ACC112 (cell line): ENCODE measurements at regions not wholly inside any gene's neighbourhood (a gene's known extent, or its start where the extent isn't known, plus 50 kb on each side); places are given as distances from the start of the nearest gene placed in this dataset.

Experiments used
- H2AFZ ChIP-seq: fragments of 200-600 bp; sonication (generic); one replicate; pipeline ENCODE4 v1.6.0; 2017; ENCODE audit warnings: antibody characterized with exemption, low read length; ENCODE audit not compliant: unreplicated experiment
- H3K27ac ChIP-seq: fragments of 200-600 bp; sonication (generic); 2 replicates; pipeline ENCODE4 v1.5.1; 2014; ENCODE audit warnings: low read depth, mild to moderate bottlenecking, antibody characterized with exemption, low read length, moderate library complexity
- H3K27me3 ChIP-seq: fragments of 200-600 bp; sonication (generic); 2 replicates; pipeline ENCODE4 v1.6.1; 2014; ENCODE audit warnings: mild to moderate bottlenecking, antibody characterized with exemption, low read length, moderate library complexity, mixed read lengths; ENCODE audit not compliant: insufficient read depth
- H3K36me3 ChIP-seq: fragments of 200-600 bp; sonication (generic); 2 replicates; pipeline ENCODE4 v1.6.1; 2016; ENCODE audit warnings: mild to moderate bottlenecking, antibody characterized with exemption, low read length, moderate library complexity, mixed read lengths; ENCODE audit not compliant: insufficient read depth
- H3K4me1 ChIP-seq: fragments of 200-600 bp; sonication (generic); one replicate; pipeline ENCODE4 v1.6.1; 2016; ENCODE audit warnings: low read length, mixed read lengths; ENCODE audit not compliant: insufficient read depth, unreplicated experiment, control insufficient read depth
- H3K4me3 ChIP-seq: fragments of 200-600 bp; sonication (generic); 2 replicates; pipeline ENCODE4 v1.5.1; 2014; ENCODE audit warnings: mild to moderate bottlenecking, low read depth, low read length
- H3K79me2 ChIP-seq: fragments of 200-600 bp; sonication (generic); one replicate; pipeline ENCODE4 v1.6.0; 2016; ENCODE audit warnings: low read length; ENCODE audit not compliant: control insufficient read depth, unreplicated experiment, insufficient read depth

GRCh38 chr5:171682801-171683200 is 102.8 kb upstream of the SMIM23 start:
- H3K4me1 ChIP-seq, result no peaks in the 10 kb centered on the region
- no peaks in the 10 kb centered on the region for H3K36me3 ChIP-seq

GRCh38 chr5:171684169-171684568 is 101.4 kb upstream of the SMIM23 start:
- H2AFZ ChIP-seq, result no peak overlapping the region
- no peaks in the 10 kb centered on the region for H3K4me1 ChIP-seq
- no peak overlapping the region for H3K4me3 ChIP-seq
- H3K79me2 ChIP-seq, result no peaks in the 10 kb centered on the region
- peaks cover 31% of the 10 kb centered on the region for H3K27me3 ChIP-seq
- H3K27ac ChIP-seq, result no peak overlapping the region
- no peaks in the 10 kb centered on the region for H3K36me3 ChIP-seq

More at GRCh38 chr5:171682801-171683200, 102.8 kb upstream of the SMIM23 start:
- peaks cover 43% of the 10 kb centered on the region for H3K27me3 ChIP-seq
- no peaks in the 10 kb centered on the region for H3K79me2 ChIP-seq
- no peak overlapping the region for H3K27ac ChIP-seq
- no peak overlapping the region for H3K4me3 ChIP-seq
- H2AFZ ChIP-seq, result no peak overlapping the region

- Histone ChIP-seq H2AFZ (no peak overlapping the region), H3K27me3 (peaks cover 11% of the 10 kb centered on the region; the same call in 1 of the 2 replicates), H3K79me2 (no peaks in the 10 kb centered on the region), H3K27ac (no peak overlapping the region), H3K4me3 (no peak overlapping the region), H3K4me1 (no peaks in the 10 kb centered on the region), H3K36me3 (no peaks in the 10 kb centered on the region)
Measured at GRCh38 chr5:171688696-171689495, 96.7 kb upstream of the SMIM23 start.

- no peak overlapping the region for H3K27ac ChIP-seq
- no peaks in the 10 kb centered on the region for H3K79me2 ChIP-seq
- no peaks in the 10 kb centered on the region for H3K36me3 ChIP-seq
- H3K27me3 ChIP-seq, result peaks cover 17% of the 10 kb centered on the region; the same call in 1 of the 2 replicates
- no peak overlapping the region for H3K4me3 ChIP-seq
- no peaks in the 10 kb centered on the region for H3K4me1 ChIP-seq
- H2AFZ ChIP-seq, result no peak overlapping the region
Measured at GRCh38 chr5:171689853-171690417, 95.7 kb upstream of the SMIM23 start.

GRCh38 chr5:171692107-171692506 is 93.5 kb upstream of the SMIM23 start:
- Histone ChIP-seq H3K4me1 (no peaks in the 10 kb centered on the region), H3K79me2 (no peaks in the 10 kb centered on the region), H3K4me3 (no peak overlapping the region), H3K27ac (no peak overlapping the region), H3K36me3 (no peaks in the 10 kb centered on the region), H3K27me3 (peaks cover 34% of the 10 kb centered on the region), H2AFZ (no peak overlapping the region)

GRCh38 chr5:171692936-171693335 is 92.7 kb upstream of the SMIM23 start:
- peaks cover 29% of the 10 kb centered on the region for H3K27me3 ChIP-seq
- no peaks in the 10 kb centered on the region for H3K79me2 ChIP-seq
- H3K4me3 ChIP-seq, result no peak overlapping the region

GRCh38 chr5:171693412-171693811 is 92.2 kb upstream of the SMIM23 start:
- Histone ChIP-seq H3K4me1 (no peaks in the 10 kb centered on the region), H3K36me3 (no peaks in the 10 kb centered on the region), H3K27me3 (peaks cover 29% of the 10 kb centered on the region), H3K79me2 (no peaks in the 10 kb centered on the region), H3K4me3 (no peak overlapping the region), H2AFZ (no peak overlapping the region), H3K27ac (no peak overlapping the region)

More at GRCh38 chr5:171692936-171693335, 92.7 kb upstream of the SMIM23 start:
- H3K36me3 ChIP-seq, result no peaks in the 10 kb centered on the region
- no peak overlapping the region for H3K27ac ChIP-seq
- no peak overlapping the region for H2AFZ ChIP-seq
- no peaks in the 10 kb centered on the region for H3K4me1 ChIP-seq

- H3K79me2 ChIP-seq, result no peaks in the 10 kb centered on the region
Measured at GRCh38 chr5:171695804-171696203, 89.8 kb upstream of the SMIM23 start.

GRCh38 chr5:171697221-171698102 is 88.2 kb upstream of the SMIM23 start:
- Histone ChIP-seq H3K4me1 (no peaks in the 10 kb centered on the region), H3K79me2 (no peaks in the 10 kb centered on the region), H3K4me3 (no peak overlapping the region), H3K27me3 (peaks cover 42% of the 10 kb centered on the region), H3K27ac (no peak overlapping the region), H2AFZ (no peak overlapping the region), H3K36me3 (no peaks in the 10 kb centered on the region)

More at GRCh38 chr5:171695804-171696203, 89.8 kb upstream of the SMIM23 start:
- Histone ChIP-seq H3K4me3 (no peak overlapping the region), H2AFZ (no peak overlapping the region), H3K36me3 (no peaks in the 10 kb centered on the region), H3K27ac (no peak overlapping the region), H3K27me3 (peaks cover 29% of the 10 kb centered on the region), H3K4me1 (no peaks in the 10 kb centered on the region)

- Histone ChIP-seq H3K36me3 (no peaks in the 10 kb centered on the region), H2AFZ (no peak overlapping the region), H3K79me2 (no peaks in the 10 kb centered on the region), H3K4me3 (no peak overlapping the region), H3K4me1 (no peaks in the 10 kb centered on the region), H3K27me3 (peaks cover 57% of the 10 kb centered on the region), H3K27ac (no peak overlapping the region)
Measured at GRCh38 chr5:171700318-171700912, 85.2 kb upstream of the SMIM23 start.
